Psoas muscle (tissue), 7 donors: ENCODE measurements at regions not wholly inside any gene's neighbourhood (a gene's known extent, or its start where the extent isn't known, plus 50 kb on each side); places are given as distances from the start of the nearest gene placed in this dataset.
"Not testable (repeated sequence)": the region's sequence is repeated elsewhere in the genome, so short reads cannot be mapped to it uniquely, and the experiment has no call there.

Experiments used
- ATAC-seq, 4 donors: fragments of 200-7000 bp; cut with Tn5 transposase; one replicate each; pipeline ENCODE4 v1.9.1; 2020; ENCODE audit warnings: moderate library complexity in 3 of 4, mild to moderate bottlenecking in 2 of 4
- DNase-seq, 2 donors: peaks; one replicate each; pipeline ENCODE4 v3.0.0-alpha.2; 2020
- H3K27ac ChIP-seq: fragments of 200-600 bp; one replicate; pipeline ENCODE4 v1.8.0; 2022
- H3K27me3 ChIP-seq, 3 donors: fragments of 200-600 bp in 1 of 3; one replicate each; pipeline versions ENCODE4 v1.6.1 to v1.8.0; 2013 to 2022; ENCODE audit warnings: low read length in 2 of 3, mild to moderate bottlenecking in 2 of 3, moderate library complexity in 1 of 3; ENCODE audit not compliant: insufficient read depth in 3 of 3
- H3K36me3 ChIP-seq, 2 donors: fragments of 200-600 bp in 1 of 2; one replicate each; pipeline versions ENCODE4 v1.6.1 to v1.8.0; 2013 to 2022; ENCODE audit warnings: low read depth in 1 of 2, mild to moderate bottlenecking in 1 of 2, moderate library complexity in 1 of 2; ENCODE audit not compliant: insufficient read depth in 1 of 2
- H3K4me1 ChIP-seq: fragments of 200-600 bp; one replicate; pipeline ENCODE4 v1.8.0; 2022
- H3K4me3 ChIP-seq: fragments of 200-600 bp; one replicate; pipeline ENCODE4 v1.8.0; 2022; ENCODE audit warnings: mild to moderate bottlenecking
- H3K9me3 ChIP-seq: fragments of 200-600 bp; one replicate; pipeline ENCODE4 v1.8.0; 2022
- WGBS, 3 donors: extraction: QIAGEN DNeasy Blood & Tissue Kit; methylation state at CpG; one replicate each; pipeline versions ENCODE4 v1.1.6 to v1.1.7; 2013; 5-methylcytosine and 5-hydroxymethylcytosine counted together
- intact Hi-C, 2 donors: fragments of 100-400 bp; cut with DNase I; formaldehyde crosslinking; loops; one replicate each; pipeline versions ENCODE4 v1.11.0 to v1.14.2; 2022
- TF ChIP-seq, protein P1 (sequence below): fragments of 200-600 bp; IDR thresholded peaks from one replicate; pipeline ENCODE4 v1.8.0; 2022; ENCODE audit warnings: antibody characterized with exemption
- donor health status: healthy with polysubstance abuse.
- donor health status: DM: no; HTN: no; CAD: no; lungs with moderate emphysema.
- donor health status: Bipolar disorder and iron deficiency.
- donor health status: healthy.
- donor health status: DM: yes; HTN: yes; CAD: no.
- donor health status: DM: no; HTN: no; CAD: no.
- donor health status: DM: yes; HTN: yes; CAD: no.

DNA sequence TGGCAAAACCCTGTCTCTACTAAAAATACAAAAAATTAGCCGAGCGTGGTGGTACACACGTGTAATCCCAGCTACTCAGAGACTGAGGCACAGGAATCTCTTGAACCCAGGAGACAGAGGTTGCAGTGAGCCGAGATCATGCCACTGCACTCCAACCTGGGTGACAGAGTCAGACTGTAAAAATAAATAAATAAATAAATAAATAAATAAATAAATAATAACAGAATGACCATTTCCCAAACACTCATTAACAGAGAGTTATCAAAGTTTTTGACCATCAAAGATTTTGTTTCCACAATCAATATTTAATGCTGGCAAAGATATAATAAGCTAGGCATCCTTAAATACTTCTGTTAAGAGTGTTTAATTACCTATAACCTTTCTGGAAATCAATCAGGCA is 299.4 kb downstream of the KCTD12 start:
- H3K9me3 ChIP-seq = no peaks in the 10 kb centered on the region
- no peak for ATAC-seq
- no peak for DNase-seq
- intact Hi-C loops = no loop called here
- TF ChIP-seq, protein P1, sequence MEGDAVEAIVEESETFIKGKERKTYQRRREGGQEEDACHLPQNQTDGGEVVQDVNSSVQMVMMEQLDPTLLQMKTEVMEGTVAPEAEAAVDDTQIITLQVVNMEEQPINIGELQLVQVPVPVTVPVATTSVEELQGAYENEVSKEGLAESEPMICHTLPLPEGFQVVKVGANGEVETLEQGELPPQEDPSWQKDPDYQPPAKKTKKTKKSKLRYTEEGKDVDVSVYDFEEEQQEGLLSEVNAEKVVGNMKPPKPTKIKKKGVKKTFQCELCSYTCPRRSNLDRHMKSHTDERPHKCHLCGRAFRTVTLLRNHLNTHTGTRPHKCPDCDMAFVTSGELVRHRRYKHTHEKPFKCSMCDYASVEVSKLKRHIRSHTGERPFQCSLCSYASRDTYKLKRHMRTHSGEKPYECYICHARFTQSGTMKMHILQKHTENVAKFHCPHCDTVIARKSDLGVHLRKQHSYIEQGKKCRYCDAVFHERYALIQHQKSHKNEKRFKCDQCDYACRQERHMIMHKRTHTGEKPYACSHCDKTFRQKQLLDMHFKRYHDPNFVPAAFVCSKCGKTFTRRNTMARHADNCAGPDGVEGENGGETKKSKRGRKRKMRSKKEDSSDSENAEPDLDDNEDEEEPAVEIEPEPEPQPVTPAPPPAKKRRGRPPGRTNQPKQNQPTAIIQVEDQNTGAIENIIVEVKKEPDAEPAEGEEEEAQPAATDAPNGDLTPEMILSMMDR = no peak
- H3K4me1 ChIP-seq = no peaks in the 10 kb centered on the region
- 95 to 97% (median 96%) methylated on average over 4 of the region's 4 CpGs for WGBS, 3 donors
- H3K27me3 ChIP-seq = no peaks in the 10 kb centered on the region
- H3K4me3 ChIP-seq = no peak overlapping the region
- no peak overlapping the region for H3K27ac ChIP-seq
- no peaks in the 10 kb centered on the region for H3K36me3 ChIP-seq

DNA sequence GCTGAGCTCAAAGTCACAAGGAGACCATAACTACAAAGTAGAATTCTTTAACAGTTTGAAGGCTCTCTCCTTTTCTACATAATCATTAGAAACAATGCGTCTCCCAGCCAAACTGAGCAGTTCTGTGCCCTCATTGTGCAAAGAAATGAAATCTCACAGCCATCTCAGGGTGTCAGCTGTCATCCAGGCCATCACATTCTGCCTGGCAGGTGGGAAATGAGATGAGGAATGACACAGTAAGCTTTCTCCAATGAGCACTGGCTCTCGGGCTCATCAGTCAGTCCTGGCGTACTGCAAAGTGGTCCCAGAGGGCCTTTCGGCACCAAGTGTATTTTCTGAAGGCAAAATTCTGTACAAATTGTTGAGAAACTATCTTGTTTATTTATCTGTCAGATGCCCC is 306.5 kb downstream of the KCTD12 start:
- Histone ChIP-seq H3K27me3 (no peaks in the 10 kb centered on the region), H3K4me1 (no peaks in the 10 kb centered on the region), H3K36me3 (no peaks in the 10 kb centered on the region), H3K9me3 (peaks cover 3% of the 10 kb centered on the region), H3K4me3 (no peak overlapping the region), H3K27ac (no peak overlapping the region)
- no peak for DNase-seq
- TF ChIP-seq, protein P1 = no peak
- ATAC-seq = no peak
- 85% methylated on average over 4 of the region's 4 CpGs for WGBS, 3 donors
- intact Hi-C loops = no loop called here

GRCh38 chr13:76575634-76576033 is 310.6 kb downstream of the KCTD12 start:
- H3K36me3 ChIP-seq, H3K4me3 ChIP-seq, H3K27ac ChIP-seq, H3K4me1 ChIP-seq, intact Hi-C loops, DNase-seq, H3K9me3 ChIP-seq, ATAC-seq, H3K27me3 ChIP-seq: not testable (repeated sequence)
- WGBS, 3 donors = 94 to 97% (median 95%) methylated on average over 5 of the region's 5 CpGs

DNA sequence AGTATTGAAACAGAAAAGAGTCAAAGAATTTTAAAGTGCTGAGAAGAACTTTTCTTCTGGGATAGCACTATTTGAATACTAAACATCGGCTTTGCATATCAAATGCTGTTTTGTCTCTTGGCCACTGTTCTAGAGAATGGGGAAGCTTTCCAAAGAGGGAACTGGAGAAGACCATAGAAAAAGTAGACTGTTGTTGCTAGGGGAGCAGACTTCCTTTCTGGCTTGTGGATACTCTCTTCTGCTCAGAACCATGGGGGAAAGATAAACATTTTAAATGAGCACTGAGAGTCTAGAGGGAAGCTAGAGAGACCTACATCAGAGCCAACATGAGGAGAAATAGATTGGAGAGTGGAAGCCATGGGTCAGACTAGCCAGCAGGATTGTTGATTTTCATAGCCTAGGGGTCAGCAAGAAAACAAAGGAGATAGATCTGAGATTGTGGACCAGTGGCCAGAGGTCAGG is 315.7 kb downstream of the KCTD12 start:
- Histone ChIP-seq H3K27ac (no peak overlapping the region), H3K36me3 (no peaks in the 10 kb centered on the region), H3K4me3 (no peak overlapping the region), H3K4me1 (no peaks in the 10 kb centered on the region), H3K9me3 (no peaks in the 10 kb centered on the region), H3K27me3 (no peaks in the 10 kb centered on the region)
- DNase-seq (no peak), ATAC-seq (no peak)
- intact Hi-C loops = no loop called here
- WGBS, 3 donors = 48 to 81% (median 55%) methylated on average over 1 of the region's 1 CpG
- TF ChIP-seq, protein P1 = no peak

DNA sequence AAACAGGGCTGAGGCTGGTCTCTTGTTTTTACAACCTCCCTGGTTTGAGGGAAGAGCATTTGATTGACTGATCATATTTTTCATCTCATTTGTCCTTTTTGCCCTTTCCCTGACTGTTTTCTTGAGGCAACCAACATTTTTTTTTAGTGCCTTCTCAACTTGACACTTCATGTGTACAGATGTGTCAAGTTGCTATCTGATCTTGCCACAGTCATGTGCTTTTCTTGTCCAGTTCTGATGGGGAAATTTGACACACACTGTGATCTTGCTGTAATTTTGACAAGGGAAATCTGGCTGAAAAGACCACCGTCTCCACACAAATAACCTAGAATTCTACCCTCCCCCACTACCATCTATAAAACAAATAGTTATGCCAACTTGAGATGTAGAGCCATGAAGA is 329.6 kb downstream of the KCTD12 start:
- no peak overlapping the region for H3K4me3 ChIP-seq
- H3K9me3 ChIP-seq = no peaks in the 10 kb centered on the region
- H3K4me1 ChIP-seq = no peaks in the 10 kb centered on the region
- no peak for ATAC-seq
- no peak overlapping the region for H3K27ac ChIP-seq
- WGBS, 3 donors = 41 to 58% (median 46%) methylated on average over 1 of the region's 1 CpG
- DNase-seq = no peak
- no peaks in the 10 kb centered on the region for H3K36me3 ChIP-seq
- H3K27me3 ChIP-seq = no peaks in the 10 kb centered on the region
- intact Hi-C loops = no loop called here
- TF ChIP-seq, protein P1 = no peak
